ENCODE measurements at regions not wholly inside any gene's neighbourhood (a gene's known extent, or its start where the extent isn't known, plus 50 kb on each side); places are given as distances from the start of the nearest gene placed in this dataset.
"Not testable (repeated sequence)": the region's sequence is repeated elsewhere in the genome, so short reads cannot be mapped to it uniquely, and the experiment has no call there.

DNA sequence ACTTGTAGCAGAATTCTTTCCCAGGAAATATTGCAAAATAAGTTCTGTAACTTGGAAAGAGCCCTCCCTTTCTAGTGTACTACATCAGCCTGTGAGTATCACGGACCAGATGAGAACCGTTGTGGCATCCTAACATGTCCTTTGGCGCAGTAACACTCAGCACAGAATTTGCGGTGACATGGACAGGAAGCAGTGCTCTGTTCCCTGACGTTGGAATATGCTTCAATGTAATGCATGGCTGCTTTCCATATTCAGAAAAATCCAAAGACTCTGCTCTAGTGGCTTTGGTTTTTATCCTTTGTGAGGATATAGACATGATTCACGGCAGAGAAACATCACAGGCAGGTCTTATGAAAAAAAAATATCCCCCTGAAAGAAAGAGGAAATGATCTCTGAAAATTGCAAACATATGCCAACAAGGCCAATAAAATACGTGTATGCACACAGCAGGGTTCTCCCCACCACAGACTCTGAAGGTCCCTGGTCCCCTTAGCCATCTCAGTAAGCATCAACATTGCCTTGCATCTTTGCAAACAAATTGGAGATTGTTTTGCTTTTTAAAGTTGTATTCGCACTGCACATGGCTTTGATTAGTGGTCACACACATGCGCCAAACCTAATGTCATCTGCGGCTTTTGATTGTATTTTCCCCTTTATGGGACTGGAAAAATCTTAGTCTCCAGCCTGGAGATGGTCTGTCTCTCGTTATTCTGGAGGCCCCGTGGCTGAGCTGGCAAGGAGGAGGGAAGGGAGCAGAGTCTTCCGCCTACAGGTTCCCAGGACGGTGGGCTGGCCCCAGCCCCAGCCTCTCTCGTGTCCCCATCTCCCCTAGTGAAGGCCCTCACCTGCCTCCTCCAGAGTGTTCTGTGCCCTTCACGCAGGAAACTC lies 122.9 kb downstream of the COPS8 start:
- Histone ChIP-seq H3K4me3 (ENCODE audit: low read depth in 1 of 2, low read length in 1 of 2) (no peak overlapping the region), H3K4me1 (ENCODE audit: control insufficient read depth in 1 of 2, insufficient read depth in 1 of 2, low read depth in 1 of 2, low read length in 1 of 2) (no peaks in the 10 kb centered on the region), H3K27me3 (no peaks in the 10 kb centered on the region), H3K9me3 (no peaks in the 10 kb centered on the region), H3K36me3 (no peaks in the 10 kb centered on the region), H3K27ac (no peak overlapping the region)
- TF ChIP-seq, protein P1, sequence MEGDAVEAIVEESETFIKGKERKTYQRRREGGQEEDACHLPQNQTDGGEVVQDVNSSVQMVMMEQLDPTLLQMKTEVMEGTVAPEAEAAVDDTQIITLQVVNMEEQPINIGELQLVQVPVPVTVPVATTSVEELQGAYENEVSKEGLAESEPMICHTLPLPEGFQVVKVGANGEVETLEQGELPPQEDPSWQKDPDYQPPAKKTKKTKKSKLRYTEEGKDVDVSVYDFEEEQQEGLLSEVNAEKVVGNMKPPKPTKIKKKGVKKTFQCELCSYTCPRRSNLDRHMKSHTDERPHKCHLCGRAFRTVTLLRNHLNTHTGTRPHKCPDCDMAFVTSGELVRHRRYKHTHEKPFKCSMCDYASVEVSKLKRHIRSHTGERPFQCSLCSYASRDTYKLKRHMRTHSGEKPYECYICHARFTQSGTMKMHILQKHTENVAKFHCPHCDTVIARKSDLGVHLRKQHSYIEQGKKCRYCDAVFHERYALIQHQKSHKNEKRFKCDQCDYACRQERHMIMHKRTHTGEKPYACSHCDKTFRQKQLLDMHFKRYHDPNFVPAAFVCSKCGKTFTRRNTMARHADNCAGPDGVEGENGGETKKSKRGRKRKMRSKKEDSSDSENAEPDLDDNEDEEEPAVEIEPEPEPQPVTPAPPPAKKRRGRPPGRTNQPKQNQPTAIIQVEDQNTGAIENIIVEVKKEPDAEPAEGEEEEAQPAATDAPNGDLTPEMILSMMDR (IDR thresholded peaks at IDR 0.05), result no peak

DNA sequence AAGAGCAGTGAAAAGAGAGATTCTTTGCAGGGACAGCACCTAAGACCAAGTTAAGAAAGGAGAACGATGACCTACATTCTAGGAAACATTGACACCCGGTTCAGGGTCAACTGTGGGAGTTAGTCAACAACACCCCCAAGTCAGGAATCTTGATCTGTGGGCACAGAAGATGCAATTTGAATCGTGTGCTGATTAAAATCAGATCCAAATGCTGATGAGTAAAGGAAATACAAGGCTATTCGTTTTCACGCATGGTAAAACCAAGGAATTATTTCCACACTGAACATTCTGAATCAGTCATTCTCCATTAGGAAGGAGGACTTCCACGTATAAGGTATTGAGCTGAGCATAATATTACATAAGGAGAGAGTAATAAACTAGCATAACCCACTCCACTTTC lies 124.2 kb downstream of the COPS8 start:
- no peaks in the 10 kb centered on the region for H3K27me3 ChIP-seq
- H3K27ac ChIP-seq, result no peak overlapping the region
- H3K4me1 ChIP-seq (ENCODE audit: control insufficient read depth in 1 of 2, insufficient read depth in 1 of 2, low read depth in 1 of 2, low read length in 1 of 2), result no peaks in the 10 kb centered on the region
- H3K9me3 ChIP-seq, result no peaks in the 10 kb centered on the region
- TF ChIP-seq, protein P1 (IDR thresholded peaks at IDR 0.05), result no peak
- H3K36me3 ChIP-seq, result no peaks in the 10 kb centered on the region
- H3K4me3 ChIP-seq (ENCODE audit: low read depth in 1 of 2, low read length in 1 of 2), result no peak overlapping the region

DNA sequence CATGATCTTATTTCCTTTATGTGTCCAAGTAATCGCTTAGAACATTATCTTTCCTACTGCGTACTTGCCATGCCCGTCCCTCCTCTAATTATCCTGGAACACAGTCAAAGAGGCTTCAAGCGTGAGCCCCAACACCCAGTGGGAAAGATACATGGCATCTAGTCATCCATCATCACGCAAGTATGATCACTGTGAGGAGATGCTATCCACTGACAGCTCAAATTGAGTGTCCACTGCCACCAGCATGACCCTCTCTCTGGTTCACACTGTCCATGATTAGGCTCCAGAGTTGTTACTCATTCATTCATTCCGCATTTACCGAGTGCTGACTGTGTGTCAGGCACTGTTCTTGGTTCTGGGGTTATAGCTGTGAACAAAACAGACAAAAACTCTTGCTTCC lies 124.6 kb downstream of the COPS8 start:
- no peak overlapping the region for H3K27ac ChIP-seq
- no peaks in the 10 kb centered on the region for H3K4me1 ChIP-seq (ENCODE audit: control insufficient read depth in 1 of 2, insufficient read depth in 1 of 2, low read depth in 1 of 2, low read length in 1 of 2)
- H3K9me3 ChIP-seq, result no peaks in the 10 kb centered on the region
- H3K27me3 ChIP-seq, result no peaks in the 10 kb centered on the region
- TF ChIP-seq, protein P1 (IDR thresholded peaks at IDR 0.05), result no peak
- no peaks in the 10 kb centered on the region for H3K36me3 ChIP-seq
- H3K4me3 ChIP-seq (ENCODE audit: low read depth in 1 of 2, low read length in 1 of 2), result no peak overlapping the region

DNA sequence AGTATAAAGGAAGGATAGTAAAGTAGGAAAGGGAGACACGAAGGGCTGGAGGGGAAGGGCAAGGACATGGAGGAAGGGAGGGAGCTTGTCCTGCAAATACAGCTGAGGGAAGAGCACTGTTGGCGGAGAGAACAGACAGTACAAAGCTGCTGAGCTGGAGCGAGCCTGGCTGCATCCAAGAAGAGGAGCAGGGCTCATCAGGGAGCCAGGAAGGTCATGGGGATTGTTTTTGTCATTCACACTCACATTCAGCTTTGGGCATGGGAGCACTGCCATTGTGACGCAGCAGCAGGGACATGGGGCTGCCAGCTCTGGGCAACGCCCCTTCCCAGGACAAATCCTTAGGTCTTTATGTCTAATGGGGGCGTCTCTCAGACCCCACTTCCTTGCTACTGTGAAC lies 125.1 kb downstream of the COPS8 start:
- no peaks in the 10 kb centered on the region for H3K9me3 ChIP-seq
- no peak overlapping the region for H3K27ac ChIP-seq
- H3K27me3 ChIP-seq, result no peaks in the 10 kb centered on the region
- H3K4me1 ChIP-seq (ENCODE audit: control insufficient read depth in 1 of 2, insufficient read depth in 1 of 2, low read depth in 1 of 2, low read length in 1 of 2), result no peaks in the 10 kb centered on the region
- H3K36me3 ChIP-seq, result no peaks in the 10 kb centered on the region
- TF ChIP-seq, protein P1 (IDR thresholded peaks at IDR 0.05), result no peak
- no peak overlapping the region for H3K4me3 ChIP-seq (ENCODE audit: low read depth in 1 of 2, low read length in 1 of 2)

DNA sequence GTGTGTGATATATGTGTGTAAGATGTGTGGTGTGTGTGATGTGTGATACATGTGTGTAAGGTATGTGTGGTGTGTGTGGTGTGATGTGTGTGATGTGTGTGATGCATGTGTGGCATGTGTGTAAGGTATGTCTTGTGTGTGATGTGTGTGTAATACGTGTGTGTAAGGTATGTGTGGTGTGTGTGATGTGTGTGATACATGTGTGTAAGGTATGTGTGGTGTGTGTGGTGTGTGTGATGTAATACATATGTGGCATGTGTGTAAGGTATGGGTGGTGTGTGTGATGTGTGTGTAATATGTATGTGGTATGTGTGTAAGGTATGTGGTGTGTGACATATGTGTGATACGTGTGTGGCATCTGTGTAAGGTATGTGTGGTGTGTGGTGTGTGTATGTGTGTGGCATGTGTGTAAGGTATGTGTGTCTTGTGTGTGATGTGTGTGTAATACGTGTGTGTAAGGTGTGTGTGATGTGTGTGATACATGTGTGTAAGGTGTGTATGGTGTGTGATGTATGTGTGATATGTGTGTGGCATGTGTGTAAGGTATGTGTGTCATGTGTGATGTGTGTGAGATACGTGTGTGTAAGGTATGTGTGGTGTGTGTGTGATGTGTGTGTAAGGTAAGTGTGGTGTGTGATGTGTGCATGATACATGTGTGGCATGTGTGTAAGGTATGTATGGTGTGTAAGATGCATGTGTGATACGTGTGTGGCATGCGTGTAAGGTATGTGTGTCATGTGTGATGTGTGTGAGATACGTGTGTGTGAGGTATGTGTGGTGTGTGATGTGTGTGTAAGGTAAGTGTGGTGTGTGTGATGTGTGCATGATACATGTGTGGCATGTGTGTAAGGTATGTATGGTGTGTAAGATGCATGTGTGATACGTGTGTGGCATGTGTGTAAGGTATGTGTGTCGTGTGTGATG lies 126.9 kb downstream of the COPS8 start:
- not testable (repeated sequence) for H3K9me3 ChIP-seq; H3K36me3 ChIP-seq; H3K27me3 ChIP-seq; H3K27ac ChIP-seq; H3K4me1 ChIP-seq (ENCODE audit: control insufficient read depth in 1 of 2, insufficient read depth in 1 of 2, low read depth in 1 of 2, low read length in 1 of 2); H3K4me3 ChIP-seq (ENCODE audit: low read depth in 1 of 2, low read length in 1 of 2)
